ENCODE measurements at regions not wholly inside any gene's neighbourhood (a gene's known extent, or its start where the extent isn't known, plus 50 kb on each side); places are given as distances from the start of the nearest gene placed in this dataset.

- no peaks in the 10 kb centered on the region for H3K9me3 ChIP-seq (ENCODE audit: control insufficient read depth, low read length)
- H3K4me3 ChIP-seq (ENCODE audit: low read length) = no peak overlapping the region
- DNase-seq (no peak), ATAC-seq (no peak)
- intact Hi-C loops (cut with DNase I) = no loop called here
- H3K4me1 ChIP-seq (ENCODE audit: control insufficient read depth, insufficient read depth, low read length) = no peaks in the 10 kb centered on the region
- 84% methylated on average over 3 of the region's 3 CpGs for WGBS
- H3K27ac ChIP-seq (ENCODE audit: low read length) = no peak overlapping the region
- H3K27me3 ChIP-seq (ENCODE audit: control insufficient read depth, insufficient read depth) = no peaks in the 10 kb centered on the region
These were observed 277.5 kb upstream of the PPP2R3A start for GRCh38 chr3:135688003-135688402.

DNA sequence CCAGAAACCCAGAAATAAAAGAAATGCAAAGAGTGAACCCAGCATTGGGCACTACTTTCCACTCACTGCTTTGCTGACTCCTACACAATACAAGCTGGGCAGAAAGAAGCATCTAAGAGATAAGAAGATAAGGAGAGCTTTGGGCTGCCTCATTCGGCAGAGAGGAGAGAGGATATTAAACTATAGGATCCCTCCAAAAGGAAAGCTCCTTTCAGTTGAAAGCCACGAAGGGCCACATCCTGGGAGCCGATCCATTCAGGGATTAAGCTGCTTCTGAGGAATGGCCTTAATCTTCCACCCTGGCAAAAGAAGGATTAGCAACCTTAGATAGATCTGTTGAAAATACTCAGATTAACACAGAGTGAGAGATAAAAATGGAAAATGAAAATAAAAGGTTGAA is 274.9 kb upstream of the PPP2R3A start:
- WGBS = 58% methylated on average over 3 of the region's 3 CpGs
- intact Hi-C loops (cut with DNase I) = no loop called here
- DNase-seq = no peak

DNA sequence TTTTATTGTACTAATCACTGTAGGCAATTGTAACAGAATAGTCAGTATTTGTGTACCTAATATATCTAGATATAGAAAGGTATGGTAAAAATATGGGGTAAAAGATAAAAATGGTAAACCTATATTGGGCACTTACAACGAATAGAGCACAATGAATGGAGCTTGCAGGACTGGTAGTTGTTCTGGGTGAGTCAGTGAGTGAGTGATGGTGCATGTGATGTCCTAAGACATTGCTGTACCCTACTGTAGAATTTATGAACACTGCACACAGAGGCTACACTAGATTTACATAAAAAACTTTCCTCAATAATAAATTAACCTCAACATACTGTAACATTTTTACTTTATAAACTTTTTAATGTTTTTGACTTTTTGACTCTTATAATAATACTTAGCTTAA is 274.3 kb upstream of the PPP2R3A start:
- no peak for ATAC-seq

More for the DNA sequence above, 274.9 kb upstream of the PPP2R3A start:
- Histone ChIP-seq H3K27me3 (ENCODE audit: control insufficient read depth, insufficient read depth) (no peaks in the 10 kb centered on the region), H3K27ac (ENCODE audit: low read length) (no peak overlapping the region), H3K4me1 (ENCODE audit: control insufficient read depth, insufficient read depth, low read length) (no peaks in the 10 kb centered on the region), H3K9me3 (ENCODE audit: control insufficient read depth, low read length) (no peaks in the 10 kb centered on the region), H3K4me3 (ENCODE audit: low read length) (no peak overlapping the region)
- ATAC-seq = no peak

GRCh38 chr3:135694142-135694541 is 271.4 kb upstream of the PPP2R3A start:
- H3K4me3 ChIP-seq (ENCODE audit: low read length) = no peak overlapping the region
- H3K9me3 ChIP-seq (ENCODE audit: control insufficient read depth, low read length) = no peaks in the 10 kb centered on the region
- ATAC-seq (no peak), DNase-seq (no peak)
- no peaks in the 10 kb centered on the region for H3K4me1 ChIP-seq (ENCODE audit: control insufficient read depth, insufficient read depth, low read length)
- H3K27ac ChIP-seq (ENCODE audit: low read length) = no peak overlapping the region
- WGBS = 38% methylated on average over 1 of the region's 1 CpG
- H3K27me3 ChIP-seq (ENCODE audit: control insufficient read depth, insufficient read depth) = no peaks in the 10 kb centered on the region
- intact Hi-C loops (cut with DNase I) = no loop called here

More for the DNA sequence above, 274.3 kb upstream of the PPP2R3A start:
- intact Hi-C loops (cut with DNase I) = no loop called here
- no peaks in the 10 kb centered on the region for H3K27me3 ChIP-seq (ENCODE audit: control insufficient read depth, insufficient read depth)
- H3K27ac ChIP-seq (ENCODE audit: low read length) = no peak overlapping the region
- no peaks in the 10 kb centered on the region for H3K4me1 ChIP-seq (ENCODE audit: control insufficient read depth, insufficient read depth, low read length)
- 61% methylated on average over 1 of the region's 1 CpG for WGBS
- no peak for DNase-seq
- no peaks in the 10 kb centered on the region for H3K9me3 ChIP-seq (ENCODE audit: control insufficient read depth, low read length)
- no peak overlapping the region for H3K4me3 ChIP-seq (ENCODE audit: low read length)

DNA sequence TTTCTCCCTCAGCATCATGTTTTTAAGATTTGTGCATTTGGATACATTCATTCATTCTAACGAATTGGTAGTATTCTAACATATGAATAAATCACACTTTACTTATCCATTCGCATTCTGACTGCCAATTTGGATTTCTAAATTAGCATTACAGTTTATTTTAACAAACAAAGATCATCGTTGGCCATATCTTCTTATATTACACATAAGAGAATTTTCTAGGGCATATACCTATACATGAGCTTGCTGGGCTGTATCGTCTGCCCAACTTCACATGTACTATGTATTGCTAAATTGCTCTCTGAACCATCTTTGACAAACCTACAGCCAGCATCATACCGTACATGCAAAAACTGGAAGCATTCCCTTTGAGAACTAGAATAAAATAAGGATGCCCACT is 265.8 kb upstream of the PPP2R3A start:
- H3K4me3 ChIP-seq (ENCODE audit: low read length) = no peak overlapping the region
- no peak overlapping the region for H3K27ac ChIP-seq (ENCODE audit: low read length)
- no peaks in the 10 kb centered on the region for H3K27me3 ChIP-seq (ENCODE audit: control insufficient read depth, insufficient read depth)
- no peaks in the 10 kb centered on the region for H3K9me3 ChIP-seq (ENCODE audit: control insufficient read depth, low read length)
- no peaks in the 10 kb centered on the region for H3K4me1 ChIP-seq (ENCODE audit: control insufficient read depth, insufficient read depth, low read length)
- intact Hi-C loops (cut with DNase I) = no loop called here
- ATAC-seq (no peak), DNase-seq (no peak)
- WGBS = 67% methylated on average over 5 of the region's 5 CpGs

GRCh38 chr3:135706758-135707375 is 258.7 kb upstream of the PPP2R3A start:
- no peak for ATAC-seq
- no peak overlapping the region for H3K4me3 ChIP-seq (ENCODE audit: low read length)
- no peaks in the 10 kb centered on the region for H3K9me3 ChIP-seq (ENCODE audit: control insufficient read depth, low read length)
- H3K4me1 ChIP-seq (ENCODE audit: control insufficient read depth, insufficient read depth, low read length) = no peaks in the 10 kb centered on the region
- H3K27me3 ChIP-seq (ENCODE audit: control insufficient read depth, insufficient read depth) = no peaks in the 10 kb centered on the region
- DNase-seq = no peak
- intact Hi-C loops (cut with DNase I) = no loop called here
- H3K27ac ChIP-seq (ENCODE audit: low read length) = no peak overlapping the region
- 27% methylated on average over 4 of the region's 4 CpGs for WGBS

GRCh38 chr3:135719449-135719848 is 246.1 kb upstream of the PPP2R3A start:
- WGBS = 67% methylated on average over 1 of the region's 1 CpG
- Histone ChIP-seq H3K27me3 (ENCODE audit: control insufficient read depth, insufficient read depth) (no peaks in the 10 kb centered on the region), H3K27ac (ENCODE audit: low read length) (no peak overlapping the region), H3K4me1 (ENCODE audit: control insufficient read depth, insufficient read depth, low read length) (no peaks in the 10 kb centered on the region), H3K4me3 (ENCODE audit: low read length) (no peak overlapping the region), H3K9me3 (ENCODE audit: control insufficient read depth, low read length) (no peaks in the 10 kb centered on the region)
- DNase-seq = no peak
- intact Hi-C loops (cut with DNase I) = no loop called here
- ATAC-seq = no peak

GRCh38 chr3:135728007-135728721 is 237.4 kb upstream of the PPP2R3A start:
- no peaks in the 10 kb centered on the region for H3K27me3 ChIP-seq (ENCODE audit: control insufficient read depth, insufficient read depth)
- H3K4me1 ChIP-seq (ENCODE audit: control insufficient read depth, insufficient read depth, low read length) = no peaks in the 10 kb centered on the region
- H3K4me3 ChIP-seq (ENCODE audit: low read length) = no peak overlapping the region
- DNase-seq (no peak), ATAC-seq (no peak)
- H3K27ac ChIP-seq (ENCODE audit: low read length) = no peak overlapping the region
- intact Hi-C loops (cut with DNase I) = no loop called here
- H3K9me3 ChIP-seq (ENCODE audit: control insufficient read depth, low read length) = no peaks in the 10 kb centered on the region
- 79% methylated on average over 3 of the region's 3 CpGs for WGBS

DNA sequence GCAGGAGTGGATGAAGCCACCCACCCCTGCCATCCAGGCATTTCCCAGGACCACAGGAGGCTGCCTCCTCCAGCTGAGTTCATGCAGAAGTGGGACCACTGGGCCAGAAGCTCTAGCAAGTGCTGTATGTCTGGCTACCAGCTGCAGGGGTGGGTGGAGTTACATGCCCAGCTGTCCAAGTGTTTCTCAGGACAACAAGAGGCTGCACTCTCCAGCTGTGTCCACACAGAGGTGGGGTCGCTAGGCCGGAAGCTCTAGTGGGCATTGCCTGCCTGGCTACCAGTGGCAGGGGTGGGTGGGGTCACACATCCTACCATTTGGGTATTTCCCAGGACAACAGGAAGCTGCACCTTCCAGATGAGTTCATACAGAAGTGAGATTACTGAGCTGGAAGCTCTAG is 234.0 kb upstream of the PPP2R3A start:
- H3K4me1 ChIP-seq (ENCODE audit: control insufficient read depth, insufficient read depth, low read length) = no peaks in the 10 kb centered on the region
- intact Hi-C loops (cut with DNase I) = no loop called here
- H3K27me3 ChIP-seq (ENCODE audit: control insufficient read depth, insufficient read depth) = no peaks in the 10 kb centered on the region
- H3K9me3 ChIP-seq (ENCODE audit: control insufficient read depth, low read length) = peaks cover 2% of the 10 kb centered on the region
- ATAC-seq (no peak), DNase-seq (no peak)
- no peak overlapping the region for H3K27ac ChIP-seq (ENCODE audit: low read length)
- H3K4me3 ChIP-seq (ENCODE audit: low read length) = no peak overlapping the region
- WGBS = 77% methylated on average over 2 of the region's 2 CpGs

DNA sequence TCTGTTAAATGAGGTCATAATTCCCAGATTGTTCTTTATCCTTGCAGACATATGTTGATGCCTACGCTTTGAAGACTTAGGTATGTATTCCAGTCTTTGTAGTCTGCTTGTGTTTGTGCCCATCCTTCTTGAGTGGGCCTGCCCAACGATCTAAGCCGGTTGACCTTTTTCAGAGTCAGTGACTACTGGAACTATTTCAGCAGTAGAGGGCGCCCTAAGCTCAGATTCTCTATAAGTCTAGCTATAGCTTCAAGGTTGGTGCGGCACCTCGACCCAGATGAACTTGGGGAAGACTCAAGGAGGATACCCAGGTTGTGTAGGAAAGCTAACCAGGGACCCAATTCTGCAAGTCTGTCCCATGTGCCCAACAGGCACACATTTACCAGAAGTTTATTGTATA is 228.8 kb upstream of the PPP2R3A start:
- WGBS = 51% methylated on average over 6 of the region's 6 CpGs
- Histone ChIP-seq H3K4me1 (ENCODE audit: control insufficient read depth, insufficient read depth, low read length) (no peaks in the 10 kb centered on the region), H3K27ac (ENCODE audit: low read length) (no peak overlapping the region), H3K9me3 (ENCODE audit: control insufficient read depth, low read length) (peaks cover 13% of the 10 kb centered on the region), H3K27me3 (ENCODE audit: control insufficient read depth, insufficient read depth) (no peaks in the 10 kb centered on the region), H3K4me3 (ENCODE audit: low read length) (no peak overlapping the region)
- no peak for ATAC-seq
- intact Hi-C loops (cut with DNase I) = no loop called here
- DNase-seq = no peak

DNA sequence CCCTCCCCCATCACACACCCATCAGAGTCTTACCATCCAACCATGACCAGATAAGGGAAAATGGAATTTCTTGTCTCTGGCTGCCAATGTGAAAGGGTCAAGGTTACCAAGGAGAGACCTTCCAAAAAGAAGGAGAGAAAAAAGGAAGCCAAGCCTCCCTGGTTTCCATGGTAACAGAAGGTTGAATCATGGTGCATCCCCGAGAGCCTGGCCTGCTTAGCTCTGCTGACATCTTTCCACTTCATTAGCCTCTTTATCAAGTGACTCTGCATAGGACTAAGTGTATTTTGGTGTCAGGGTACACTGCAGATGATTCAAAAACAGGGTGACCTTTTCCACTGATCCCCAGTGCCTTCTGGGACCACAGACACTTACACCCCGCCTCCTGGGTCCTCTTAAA is 225.7 kb upstream of the PPP2R3A start:
- no peaks in the 10 kb centered on the region for H3K27me3 ChIP-seq (ENCODE audit: control insufficient read depth, insufficient read depth)
- H3K9me3 ChIP-seq (ENCODE audit: control insufficient read depth, low read length) = peaks cover 13% of the 10 kb centered on the region
- H3K4me3 ChIP-seq (ENCODE audit: low read length) = no peak overlapping the region
- WGBS = 41% methylated on average over 2 of the region's 2 CpGs
- no peak overlapping the region for H3K27ac ChIP-seq (ENCODE audit: low read length)
- no peak for ATAC-seq
- no peaks in the 10 kb centered on the region for H3K4me1 ChIP-seq (ENCODE audit: control insufficient read depth, insufficient read depth, low read length)
- no peak for DNase-seq
- intact Hi-C loops (cut with DNase I) = no loop called here
